GM20000 (cell line): ENCODE measurements at regions not wholly inside any gene's neighbourhood (a gene's known extent, or its start where the extent isn't known, plus 50 kb on each side); places are given as distances from the start of the nearest gene placed in this dataset.

Source experiments
- DNase-seq: peaks from one replicate; pipeline ENCODE4 v3.0.0; 2012; ENCODE audit warnings: low spot score
- CTCF ChIP-seq: IDR thresholded peaks from 2 replicates; pipeline ENCODE4 v1.5.1; 2012; ENCODE audit warnings: mild to moderate bottlenecking, control low read depth; ENCODE audit errors: extremely low read depth, missing control alignments

GRCh38 chr6:4653141-4653540 lies 123.1 kb upstream of the CDYL start:
- TF ChIP-seq CTCF, result no peak
- no peak for DNase-seq

GRCh38 chr6:4651831-4652467 lies 124.3 kb upstream of the CDYL start:
- no peak for TF ChIP-seq CTCF
- no peak for DNase-seq

GRCh38 chr6:4649728-4650127 lies 126.5 kb upstream of the CDYL start:
- DNase-seq, result no peak
- no peak for TF ChIP-seq CTCF

- no peak for DNase-seq
Measured at GRCh38 chr6:4647414-4648365, 128.5 kb upstream of the CDYL start.

GRCh38 chr6:4645713-4646360 lies 130.4 kb upstream of the CDYL start:
- DNase-seq, result no peak
- TF ChIP-seq CTCF, result no peak

More at GRCh38 chr6:4647414-4648365, 128.5 kb upstream of the CDYL start:
- TF ChIP-seq CTCF, result no peak

- no peak for TF ChIP-seq CTCF
- no peak for DNase-seq
Measured at GRCh38 chr6:4644996-4645395, 131.2 kb upstream of the CDYL start.

- TF ChIP-seq CTCF, result no peak
Measured at GRCh38 chr6:4641461-4641860, 134.7 kb upstream of the CDYL start.

More at GRCh38 chr6:4641461-4641860, 134.7 kb upstream of the CDYL start:
- no peak for DNase-seq
